A549 (cell line): ENCODE measurements at regions not wholly inside any gene's neighbourhood (a gene's known extent, or its start where the extent isn't known, plus 50 kb on each side); places are given as distances from the start of the nearest gene placed in this dataset.

Experiments
- CEBPB ChIP-seq, 2 experiments: fragments of >200 bp in 1 of 2; sonication (Bioruptor Twin) in 1 of 2; formaldehyde crosslinking in 1 of 2; IDR thresholded peaks; 2 replicates each; pipeline ENCODE4 v1.6.1; 2012 to 2016
- CHD2 ChIP-seq: fragments of 150-350 bp; IDR thresholded peaks from 2 replicates; pipeline ENCODE4 v1.6.1; 2014; ENCODE audit warnings: low read length; ENCODE audit not compliant: partially characterized antibody
- CTCF ChIP-seq: fragments of >200 bp; sonication (Bioruptor Twin); formaldehyde crosslinking; IDR thresholded peaks from 3 replicates; pipeline ENCODE4 v1.5.1; 2016
- EP300 ChIP-seq, 2 experiments: fragments of >200 bp; sonication (Bioruptor Twin); formaldehyde crosslinking; IDR thresholded peaks; 2 replicates in 1 of 2; 3 replicates in 1 of 2; pipeline ENCODE4 v1.6.1; 2016 to 2017
- JUN ChIP-seq, 2 experiments: fragments of >200 bp; sonication (Bioruptor Twin); formaldehyde crosslinking; IDR thresholded peaks; 2 replicates in 1 of 2; 3 replicates in 1 of 2; pipeline ENCODE4 v1.6.1; 2016 to 2017
- JUNB ChIP-seq: fragments of >200 bp; sonication (Bioruptor Twin); formaldehyde crosslinking; IDR thresholded peaks from 2 replicates; pipeline ENCODE4 v1.6.1; 2016
- KDM1A ChIP-seq: fragments of 200-600 bp; sonication (generic); IDR thresholded peaks from 2 replicates; pipeline ENCODE4 v1.6.1; 2016; ENCODE audit warnings: low read depth, mild to moderate bottlenecking
- MAZ ChIP-seq: fragments of 150-350 bp; IDR thresholded peaks from 2 replicates; pipeline ENCODE4 v1.6.1; 2014; ENCODE audit warnings: antibody characterized with exemption, low read depth, low read length, borderline replicate concordance
- POLR2A ChIP-seq: IDR thresholded peaks from 2 replicates; pipeline ENCODE4 v1.6.1; 2012; ENCODE audit warnings: mild to moderate bottlenecking, low read length
- RAD21 ChIP-seq, 2 experiments: fragments of >200 bp in 1 of 2; sonication (Bioruptor Twin) in 1 of 2; formaldehyde crosslinking in 1 of 2; IDR thresholded peaks in 1 of 2; conservative IDR thresholded peaks in 1 of 2; 2 replicates in 1 of 2; 3 replicates in 1 of 2; pipeline ENCODE4 v1.6.1; 2012 to 2018; ENCODE audit warnings: inconsistent platforms in 1 of 2
- RCOR1 ChIP-seq: fragments of 150-350 bp; IDR thresholded peaks from 2 replicates; pipeline ENCODE4 v1.6.1; 2014; ENCODE audit warnings: antibody characterized with exemption, low read length, low read depth
- REST ChIP-seq: fragments of 200-600 bp; sonication (generic); IDR thresholded peaks from 2 replicates; pipeline ENCODE4 v1.6.1; 2016; ENCODE audit warnings: antibody characterized with exemption, mild to moderate bottlenecking, moderate library complexity
- TP53 ChIP-seq: fragments of 250-450 bp; sonication (Bioruptor Pico); IDR thresholded peaks from 2 replicates; pipeline ENCODE4 v1.5.0; 2021; ENCODE audit warnings: mild to moderate bottlenecking, moderate library complexity
- USF2 ChIP-seq: fragments of 450-650 bp; IDR thresholded peaks from 2 replicates; pipeline ENCODE4 v1.6.1; 2014; ENCODE audit warnings: antibody characterized with exemption

- TF ChIP-seq USF2 (no peak), CTCF (no peak), TP53 (CRISPR knock-in tag) (no peak), RCOR1 (no peak), REST (no peak), JUNB (no peak), CHD2 (no peak), POLR2A (no peak), JUN (IDR thresholded peaks at IDR 0.05) (no peak), RAD21 (conservative IDR thresholded peaks at IDR 0.05 in 1 of 2, IDR thresholded peaks at IDR 0.05 in 1 of 2) (no peak), CEBPB (IDR thresholded peaks at IDR 0.05) (no peak), MAZ (no peak), EP300 (IDR thresholded peaks at IDR 0.05) (no peak), KDM1A (no peak)
Observed at GRCh38 chr15:91692596-91692995, 160.9 kb upstream of the SLCO3A1 start.
